Hepatocyte (in vitro differentiated cells): ENCODE measurements at regions not wholly inside any gene's neighbourhood (a gene's known extent, or its start where the extent isn't known, plus 50 kb on each side); places are given as distances from the start of the nearest gene placed in this dataset.

ENCODE experiments used
- DNase-seq: peaks from one replicate; pipeline ENCODE4 v3.0.0-alpha.2; 2016; ENCODE audit warnings: low spot score
- H2AFZ ChIP-seq: fragments of 200-600 bp; sonication (generic); 2 replicates; pipeline ENCODE4 v1.6.0; 2016; ENCODE audit warnings: antibody characterized with exemption, mild to moderate bottlenecking
- H3K27ac ChIP-seq: fragments of 200-600 bp; sonication (generic); 2 replicates; pipeline ENCODE4 v1.5.1; 2016; ENCODE audit warnings: mild to moderate bottlenecking
- H3K27me3 ChIP-seq: fragments of 200-600 bp; sonication (generic); 2 replicates; pipeline ENCODE4 v1.6.1; 2016
- H3K36me3 ChIP-seq: fragments of 200-600 bp; sonication (generic); replicated peaks from 2 replicates; pipeline ENCODE4 v1.5.1; 2016; ENCODE audit warnings: low read depth; ENCODE audit not compliant: insufficient read depth
- H3K4me1 ChIP-seq: fragments of 200-600 bp; sonication (generic); 2 replicates; pipeline ENCODE4 v1.5.1; 2016; ENCODE audit warnings: mild to moderate bottlenecking, moderate library complexity; ENCODE audit not compliant: insufficient read depth
- H3K4me2 ChIP-seq: fragments of 200-600 bp; sonication (generic); 2 replicates; pipeline ENCODE4 v1.6.0; 2016
- H3K4me3 ChIP-seq: fragments of 200-600 bp; sonication (generic); 2 replicates; pipeline ENCODE4 v1.5.1; 2016; ENCODE audit warnings: mild to moderate bottlenecking
- H3K79me2 ChIP-seq: fragments of 200-600 bp; sonication (generic); 2 replicates; pipeline ENCODE4 v1.6.0; 2017; ENCODE audit warnings: mild to moderate bottlenecking
- H3K9me2 ChIP-seq: fragments of 200-600 bp; sonication (generic); replicated peaks from 2 replicates; pipeline ENCODE4 v1.6.0; 2017; ENCODE audit warnings: mild to moderate bottlenecking; ENCODE audit not compliant: insufficient read depth
- H3K9me3 ChIP-seq: fragments of 200-600 bp; sonication (generic); 2 replicates; pipeline ENCODE4 v1.5.1; 2016; ENCODE audit warnings: low read depth, mild to moderate bottlenecking
- H4K20me1 ChIP-seq: fragments of 200-600 bp; sonication (generic); 2 replicates; pipeline ENCODE4 v1.6.0; 2016; ENCODE audit warnings: mild to moderate bottlenecking; ENCODE audit not compliant: insufficient read depth, poor library complexity, severe bottlenecking
- CTCF ChIP-seq: fragments of 200-600 bp; sonication (generic); IDR thresholded peaks from 2 replicates; pipeline ENCODE4 v1.5.1; 2016; ENCODE audit warnings: antibody characterized with exemption, mild to moderate bottlenecking; ENCODE audit not compliant: poor library complexity
- EZH2 ChIP-seq: fragments of 200-600 bp; sonication (generic); IDR thresholded peaks from 2 replicates; pipeline ENCODE4 v1.6.1; 2016; ENCODE audit warnings: antibody characterized with exemption, mild to moderate bottlenecking, borderline replicate concordance
- EZH2phosphoT487 ChIP-seq: fragments of 200-600 bp; sonication (generic); IDR thresholded peaks from one replicate; pipeline ENCODE4 v1.6.1; 2018; ENCODE audit warnings: antibody characterized with exemption, mild to moderate bottlenecking, low read depth, moderate library complexity; ENCODE audit not compliant: unreplicated experiment, severe bottlenecking
- WGBS: methylation state at CpG from one replicate; pipeline ENCODE4 v1.1.6; 2016; ENCODE audit warnings: low lambda C conversion rate; ENCODE audit errors: missing lambda C conversion rate; 5-methylcytosine and 5-hydroxymethylcytosine counted together

- WGBS: 81% methylated on average over 1 of the region's 1 CpG
- Histone ChIP-seq H3K4me3 (no peak overlapping the region), H4K20me1 (no peaks in the 10 kb centered on the region), H3K27ac (no peak overlapping the region), H3K9me2 (no peaks in the 10 kb centered on the region), H3K4me2 (no peak overlapping the region), H3K4me1 (no peaks in the 10 kb centered on the region), H2AFZ (no peak overlapping the region), H3K9me3 (no peaks in the 10 kb centered on the region), H3K27me3 (no peaks in the 10 kb centered on the region), H3K79me2 (no peaks in the 10 kb centered on the region), H3K36me3 (no peaks in the 10 kb centered on the region)
- no peak for DNase-seq
- TF ChIP-seq CTCF: no peak
- TF ChIP-seq EZH2phosphoT487: no peak
- no peak for TF ChIP-seq EZH2
These were observed 290.9 kb downstream of the C3orf38 start for GRCh38 chr3:88440701-88441100.

GRCh38 chr3:88443066-88443465 is 293.3 kb downstream of the C3orf38 start:
- H3K9me3 ChIP-seq: no peaks in the 10 kb centered on the region
- no peak overlapping the region for H2AFZ ChIP-seq
- no peaks in the 10 kb centered on the region for H3K27me3 ChIP-seq
- H3K4me2 ChIP-seq: no peak overlapping the region
- H3K27ac ChIP-seq: no peak overlapping the region
- H3K36me3 ChIP-seq: no peaks in the 10 kb centered on the region
- no peaks in the 10 kb centered on the region for H3K9me2 ChIP-seq
- WGBS: 40% methylated on average over 1 of the region's 1 CpG
- H3K79me2 ChIP-seq: no peaks in the 10 kb centered on the region
- no peak overlapping the region for H3K4me3 ChIP-seq
- TF ChIP-seq CTCF (no peak), EZH2phosphoT487 (no peak), EZH2 (no peak)
- H3K4me1 ChIP-seq: no peaks in the 10 kb centered on the region
- H4K20me1 ChIP-seq: no peaks in the 10 kb centered on the region
- DNase-seq: no peak

- Histone ChIP-seq H3K4me3 (no peak overlapping the region), H3K4me1 (no peaks in the 10 kb centered on the region), H3K79me2 (no peaks in the 10 kb centered on the region), H3K9me2 (no peaks in the 10 kb centered on the region), H4K20me1 (no peaks in the 10 kb centered on the region), H2AFZ (no peak overlapping the region), H3K9me3 (no peaks in the 10 kb centered on the region), H3K36me3 (no peaks in the 10 kb centered on the region), H3K4me2 (no peak overlapping the region), H3K27ac (no peak overlapping the region), H3K27me3 (no peaks in the 10 kb centered on the region)
- no peak for TF ChIP-seq EZH2
- 83% methylated on average over 1 of the region's 1 CpG for WGBS
- DNase-seq: no peak
These were observed 294.5 kb downstream of the C3orf38 start for GRCh38 chr3:88444251-88444650.

GRCh38 chr3:88452228-88452627 is 302.5 kb downstream of the C3orf38 start:
- no peaks in the 10 kb centered on the region for H3K36me3 ChIP-seq
- no peaks in the 10 kb centered on the region for H3K9me3 ChIP-seq
- H3K27me3 ChIP-seq: no peaks in the 10 kb centered on the region
- no peak overlapping the region for H3K4me2 ChIP-seq
- H3K79me2 ChIP-seq: no peaks in the 10 kb centered on the region
- TF ChIP-seq CTCF: no peak
- TF ChIP-seq EZH2phosphoT487: no peak
- no peak for TF ChIP-seq EZH2
- no peaks in the 10 kb centered on the region for H4K20me1 ChIP-seq
- no peak overlapping the region for H3K27ac ChIP-seq
- DNase-seq: no peak
- WGBS: 83% methylated on average over 4 of the region's 4 CpGs
- H3K4me1 ChIP-seq: no peaks in the 10 kb centered on the region
- H2AFZ ChIP-seq: no peak overlapping the region
- no peaks in the 10 kb centered on the region for H3K9me2 ChIP-seq
- H3K4me3 ChIP-seq: no peak overlapping the region
